WI38 (cell line): ENCODE measurements at regions not wholly inside any gene's neighbourhood (a gene's known extent, or its start where the extent isn't known, plus 50 kb on each side); places are given as distances from the start of the nearest gene placed in this dataset.

Source experiments
- H3K4me3 ChIP-seq: 2 replicates; pipeline ENCODE4 v1.5.1; 2011; ENCODE audit warnings: low read depth, mild to moderate bottlenecking, control low read depth, low read length
- TF ChIP-seq, protein P1 (sequence below): IDR thresholded peaks from 2 replicates; pipeline ENCODE4 v1.5.1; 2012; ENCODE audit warnings: low read depth, mild to moderate bottlenecking, control low read depth, low read length

DNA sequence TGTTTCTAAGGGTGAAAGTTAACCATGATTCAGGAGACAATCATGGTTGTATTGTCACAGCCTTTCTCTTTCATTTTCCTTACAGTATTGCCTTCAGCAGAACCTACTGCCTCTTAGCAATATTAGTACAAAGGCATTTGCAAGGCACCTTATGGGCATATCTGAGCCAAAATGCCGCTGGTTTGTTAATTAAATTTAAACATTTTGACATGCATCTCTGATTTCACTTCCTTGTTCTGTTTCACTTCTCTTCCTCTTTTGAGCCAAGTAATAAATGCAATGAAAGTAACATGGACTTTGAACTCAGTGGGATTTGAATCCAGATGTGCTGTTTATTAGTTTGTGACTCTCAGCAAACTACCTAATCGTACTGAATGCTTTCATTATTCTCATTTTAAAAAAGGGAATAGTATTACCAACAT lies 467.4 kb upstream of the CITED2 start:
- TF ChIP-seq, protein P1, sequence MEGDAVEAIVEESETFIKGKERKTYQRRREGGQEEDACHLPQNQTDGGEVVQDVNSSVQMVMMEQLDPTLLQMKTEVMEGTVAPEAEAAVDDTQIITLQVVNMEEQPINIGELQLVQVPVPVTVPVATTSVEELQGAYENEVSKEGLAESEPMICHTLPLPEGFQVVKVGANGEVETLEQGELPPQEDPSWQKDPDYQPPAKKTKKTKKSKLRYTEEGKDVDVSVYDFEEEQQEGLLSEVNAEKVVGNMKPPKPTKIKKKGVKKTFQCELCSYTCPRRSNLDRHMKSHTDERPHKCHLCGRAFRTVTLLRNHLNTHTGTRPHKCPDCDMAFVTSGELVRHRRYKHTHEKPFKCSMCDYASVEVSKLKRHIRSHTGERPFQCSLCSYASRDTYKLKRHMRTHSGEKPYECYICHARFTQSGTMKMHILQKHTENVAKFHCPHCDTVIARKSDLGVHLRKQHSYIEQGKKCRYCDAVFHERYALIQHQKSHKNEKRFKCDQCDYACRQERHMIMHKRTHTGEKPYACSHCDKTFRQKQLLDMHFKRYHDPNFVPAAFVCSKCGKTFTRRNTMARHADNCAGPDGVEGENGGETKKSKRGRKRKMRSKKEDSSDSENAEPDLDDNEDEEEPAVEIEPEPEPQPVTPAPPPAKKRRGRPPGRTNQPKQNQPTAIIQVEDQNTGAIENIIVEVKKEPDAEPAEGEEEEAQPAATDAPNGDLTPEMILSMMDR, result no peak
- no peak overlapping the region for H3K4me3 ChIP-seq

DNA sequence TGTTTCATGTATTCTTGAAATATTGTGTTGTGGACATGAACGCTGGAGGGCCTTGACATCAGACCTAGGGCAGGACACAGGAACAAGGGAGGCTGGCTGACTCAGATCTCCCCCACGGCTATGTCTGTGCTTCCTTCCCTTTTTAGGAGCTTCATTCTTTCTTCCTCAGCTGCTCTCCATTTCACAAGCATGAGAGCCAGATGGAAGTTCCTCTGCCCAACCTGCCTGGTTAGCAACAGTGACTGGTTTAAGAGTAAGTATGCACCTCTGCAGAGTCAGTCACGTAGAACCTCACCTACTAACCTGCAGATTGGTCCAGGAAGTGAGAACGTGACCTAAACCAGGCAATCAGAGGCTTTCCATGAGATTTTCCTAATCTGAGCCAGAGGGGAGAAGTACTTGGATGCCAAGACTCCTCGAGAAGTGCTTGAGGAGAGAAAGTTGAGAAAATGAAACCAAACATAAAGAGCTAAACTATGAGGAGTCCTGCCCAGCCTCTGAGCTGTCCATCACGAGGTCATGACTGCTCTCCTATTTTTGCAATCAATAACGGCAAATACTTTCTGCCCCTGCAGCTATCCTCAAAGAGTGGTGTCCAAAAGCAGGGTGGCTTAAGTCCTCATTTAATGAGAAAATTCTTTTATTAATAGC lies 465.2 kb upstream of the CITED2 start:
- TF ChIP-seq, protein P1, result no peak
- H3K4me3 ChIP-seq, result no peak overlapping the region

DNA sequence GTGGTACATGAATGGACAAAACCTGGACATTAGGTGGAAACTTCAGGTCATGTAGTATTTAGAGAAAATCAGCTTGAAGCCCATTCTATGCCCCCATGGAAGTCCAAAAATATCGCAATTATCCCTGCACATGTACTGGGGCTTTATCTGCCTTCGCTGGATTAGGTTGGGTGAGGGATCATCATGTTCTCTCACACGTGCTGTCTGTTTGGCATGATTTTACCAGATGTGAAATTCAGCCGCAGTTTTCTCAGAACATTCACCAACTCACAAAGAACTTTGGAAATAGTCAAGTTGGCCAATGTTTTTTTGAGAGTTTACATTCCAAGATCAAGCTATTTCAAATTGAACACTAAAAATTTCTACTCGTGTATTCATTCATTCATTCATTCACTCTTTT lies 459.8 kb upstream of the CITED2 start:
- TF ChIP-seq, protein P1, result no peak
- H3K4me3 ChIP-seq, result no peak overlapping the region

DNA sequence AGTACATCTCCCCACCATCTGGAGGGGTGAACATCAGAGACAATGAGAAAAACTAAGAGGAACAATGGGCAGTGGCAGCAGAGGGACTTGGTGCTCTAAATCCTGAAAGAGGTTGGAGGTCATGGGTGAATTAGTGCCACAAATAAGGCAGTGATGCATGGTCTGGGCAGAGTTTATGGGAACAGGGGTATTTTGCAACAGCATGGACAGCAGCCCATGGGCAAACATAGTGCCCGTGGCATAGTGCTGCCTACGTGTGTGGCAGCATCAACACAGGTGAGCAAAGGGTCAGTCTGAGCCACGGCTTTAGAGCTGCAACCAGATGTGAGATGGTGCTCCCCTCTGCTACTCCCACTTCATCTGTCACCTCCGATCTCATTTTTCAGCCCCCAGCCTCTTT lies 459.1 kb upstream of the CITED2 start:
- TF ChIP-seq, protein P1, result no peak
- no peak overlapping the region for H3K4me3 ChIP-seq

DNA sequence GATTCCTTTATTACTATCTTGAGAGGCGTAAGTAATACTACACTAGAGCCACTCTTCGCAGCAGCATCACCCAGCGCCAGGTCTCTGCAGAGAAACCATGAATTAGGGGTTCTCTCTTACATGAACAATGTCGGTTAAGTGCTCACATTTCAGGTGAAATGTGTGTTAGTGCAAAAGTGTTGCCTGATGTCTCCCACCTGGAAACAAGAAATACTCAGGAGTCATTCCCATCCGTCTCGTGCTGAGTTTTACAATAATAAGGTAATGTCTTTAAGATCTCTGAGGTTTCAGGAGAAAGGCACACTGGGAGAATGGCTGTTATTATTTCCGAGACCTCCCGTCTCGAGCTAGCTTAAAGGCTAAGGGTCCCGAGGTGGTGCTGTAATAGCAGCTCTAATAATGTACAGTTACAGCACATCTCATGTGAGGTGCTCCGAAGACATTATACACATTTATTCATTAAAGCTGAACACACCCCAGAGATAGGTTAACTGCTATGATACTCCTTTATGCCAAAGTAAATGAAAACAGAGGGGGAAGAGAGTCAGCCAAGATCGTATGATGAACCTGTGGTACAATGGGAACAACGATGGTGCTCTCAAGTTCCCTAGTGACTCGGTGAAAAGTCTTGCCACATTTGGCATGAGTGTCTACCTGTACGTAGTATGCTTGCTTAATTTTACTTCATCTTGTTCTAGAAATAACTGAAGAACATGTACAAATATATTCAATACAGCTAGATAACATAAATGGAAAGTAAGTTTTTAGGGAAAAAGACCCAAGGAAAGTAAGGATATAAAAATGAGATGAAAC lies 458.3 kb upstream of the CITED2 start:
- H3K4me3 ChIP-seq, result no peak overlapping the region
- TF ChIP-seq, protein P1, result no peak

DNA sequence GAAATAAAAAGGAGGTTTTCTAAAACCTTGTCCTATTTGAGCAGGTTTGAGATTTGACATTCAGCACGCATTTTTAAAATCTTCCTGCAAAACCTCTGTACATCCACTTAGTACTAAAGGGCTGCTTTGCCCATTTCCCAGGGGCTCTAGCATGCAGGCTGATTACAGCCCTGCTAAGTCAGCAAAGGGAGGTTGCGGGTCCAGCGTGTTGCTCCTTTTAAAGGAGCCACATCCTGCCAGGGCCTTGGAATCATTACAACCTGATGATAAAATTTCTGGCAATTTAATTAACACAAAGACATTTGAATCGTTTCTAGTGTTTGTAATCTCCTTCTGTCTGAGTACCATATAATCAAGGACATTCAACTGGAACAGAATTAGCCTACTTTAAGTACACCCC lies 455.1 kb upstream of the CITED2 start:
- TF ChIP-seq, protein P1, result no peak
- H3K4me3 ChIP-seq, result no peak overlapping the region
